ENCODE measurements at regions not wholly inside any gene's neighbourhood (a gene's known extent, or its start where the extent isn't known, plus 50 kb on each side); places are given as distances from the start of the nearest gene placed in this dataset.
"Not testable (repeated sequence)": the region's sequence is repeated elsewhere in the genome, so short reads cannot be mapped to it uniquely, and the experiment has no call there.

- DNase-seq (no peak), ATAC-seq (no peak)
- Mint-ChIP-seq H3K9me3 (peaks cover 5% of the 10 kb centered on the region), H3K27ac (no peak overlapping the region), H3K27me3 (peaks cover 5% of the 10 kb centered on the region), H3K4me1 (no peaks in the 10 kb centered on the region), H3K4me3 (no peak overlapping the region), H3K36me3 (ENCODE audit: low read depth) (no peaks in the 10 kb centered on the region)
Observed at GRCh38 chr5:88109818-88110217, 158.8 kb downstream of the TMEM161B start.

- Mint-ChIP-seq H3K36me3 (ENCODE audit: low read depth) (no peaks in the 10 kb centered on the region), H3K4me1 (no peaks in the 10 kb centered on the region), H3K27ac (no peak overlapping the region), H3K4me3 (no peak overlapping the region), H3K27me3 (peaks cover 4% of the 10 kb centered on the region), H3K9me3 (peaks cover 5% of the 10 kb centered on the region)
- no peak for DNase-seq
- ATAC-seq: no peak
Observed at GRCh38 chr5:88108490-88109279, 160.0 kb downstream of the TMEM161B start.

DNA sequence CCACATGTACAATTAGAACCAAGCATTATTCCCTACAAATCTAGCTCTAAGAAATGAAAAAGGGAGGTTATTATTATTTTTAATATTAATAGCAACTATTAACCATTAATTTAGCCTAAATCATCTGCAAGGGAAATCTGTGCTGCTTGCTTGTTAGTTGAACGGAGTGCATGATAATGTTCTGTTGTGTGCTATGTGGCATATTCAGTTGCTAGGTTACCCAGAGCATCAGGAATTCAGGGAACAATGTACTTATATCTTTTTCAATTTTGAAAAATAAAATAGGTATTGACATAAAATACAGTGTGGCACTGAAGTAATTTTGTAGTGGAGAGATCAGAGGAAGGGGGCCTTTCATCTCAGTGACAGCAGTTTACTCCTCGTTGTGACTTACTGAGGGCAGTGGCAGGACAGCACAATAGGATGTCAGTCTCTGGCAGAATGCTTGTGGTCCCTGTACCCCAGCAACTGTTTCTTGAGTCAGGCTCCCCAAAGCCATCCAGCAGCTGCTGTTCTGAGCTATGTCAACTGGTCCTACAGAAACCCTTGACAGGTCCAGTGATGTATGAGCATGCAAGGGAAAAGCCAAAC is 173.6 kb downstream of the TMEM161B start:
- H3K36me3 Mint-ChIP-seq (ENCODE audit: low read depth): no peaks in the 10 kb centered on the region
- peaks cover 5% of the 10 kb centered on the region for H3K27me3 Mint-ChIP-seq
- H3K9me3 Mint-ChIP-seq: no peaks in the 10 kb centered on the region
- no peak overlapping the region for H3K4me3 Mint-ChIP-seq
- DNase-seq (no peak), ATAC-seq (no peak)
- H3K4me1 Mint-ChIP-seq: no peaks in the 10 kb centered on the region
- H3K27ac Mint-ChIP-seq: no peak overlapping the region

- no peak for ATAC-seq
- Mint-ChIP-seq H3K27ac (no peak overlapping the region), H3K9me3 (no peaks in the 10 kb centered on the region), H3K36me3 (ENCODE audit: low read depth) (no peaks in the 10 kb centered on the region), H3K27me3 (peaks cover 6% of the 10 kb centered on the region), H3K4me1 (no peaks in the 10 kb centered on the region), H3K4me3 (no peak overlapping the region)
- DNase-seq: no peak
Observed at GRCh38 chr5:88094403-88094802, 174.2 kb downstream of the TMEM161B start.

GRCh38 chr5:88093765-88094164 is 174.9 kb downstream of the TMEM161B start:
- Mint-ChIP-seq H3K27me3 (peaks cover 9% of the 10 kb centered on the region), H3K4me1 (no peaks in the 10 kb centered on the region), H3K36me3 (ENCODE audit: low read depth) (no peaks in the 10 kb centered on the region), H3K4me3 (no peak overlapping the region), H3K9me3 (no peaks in the 10 kb centered on the region), H3K27ac (no peak overlapping the region)
- no peak for DNase-seq
- ATAC-seq: no peak

GRCh38 chr5:88092958-88093605 is 175.6 kb downstream of the TMEM161B start:
- H3K4me1 Mint-ChIP-seq: no peaks in the 10 kb centered on the region
- no peak for ATAC-seq
- H3K36me3 Mint-ChIP-seq (ENCODE audit: low read depth): no peaks in the 10 kb centered on the region
- H3K27me3 Mint-ChIP-seq: peaks cover 9% of the 10 kb centered on the region
- DNase-seq: no peak
- H3K4me3 Mint-ChIP-seq: no peak overlapping the region
- no peaks in the 10 kb centered on the region for H3K9me3 Mint-ChIP-seq
- no peak overlapping the region for H3K27ac Mint-ChIP-seq

- Mint-ChIP-seq H3K27ac (no peak overlapping the region), H3K4me3 (no peak overlapping the region), H3K27me3 (peaks cover 8% of the 10 kb centered on the region), H3K36me3 (ENCODE audit: low read depth) (no peaks in the 10 kb centered on the region), H3K9me3 (no peaks in the 10 kb centered on the region), H3K4me1 (no peaks in the 10 kb centered on the region)
- ATAC-seq: no peak
- DNase-seq: no peak
Observed at GRCh38 chr5:88092358-88092757, 176.3 kb downstream of the TMEM161B start.

DNA sequence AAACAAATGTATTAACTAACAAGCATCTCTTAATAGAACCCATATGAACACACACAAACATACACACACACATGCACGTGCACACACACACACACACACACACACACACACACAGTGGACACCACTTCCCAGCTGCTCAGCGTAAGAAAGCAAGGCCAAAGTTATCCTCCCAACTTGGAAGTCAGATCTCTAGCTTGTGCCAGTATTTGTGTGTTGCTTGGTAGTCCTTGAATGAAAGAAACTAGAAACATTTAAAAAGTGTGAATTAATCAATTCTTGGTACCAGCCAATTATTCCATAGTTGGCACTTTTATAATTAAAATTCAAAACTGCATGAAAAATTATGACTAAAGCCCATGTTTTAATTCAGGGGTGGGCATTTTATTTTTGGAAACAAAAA is 178.1 kb downstream of the TMEM161B start:
- ATAC-seq (no peak), DNase-seq (no peak)
- H3K4me3 Mint-ChIP-seq: no peak overlapping the region
- no peaks in the 10 kb centered on the region for H3K9me3 Mint-ChIP-seq
- H3K27me3 Mint-ChIP-seq: peaks cover 10% of the 10 kb centered on the region
- no peaks in the 10 kb centered on the region for H3K4me1 Mint-ChIP-seq
- no peak overlapping the region for H3K27ac Mint-ChIP-seq
- H3K36me3 Mint-ChIP-seq (ENCODE audit: low read depth): no peaks in the 10 kb centered on the region

GRCh38 chr5:88089719-88090390 is 178.8 kb downstream of the TMEM161B start:
- Mint-ChIP-seq H3K27ac (no peak overlapping the region), H3K4me1 (no peaks in the 10 kb centered on the region), H3K4me3 (no peak overlapping the region), H3K27me3 (peaks cover 10% of the 10 kb centered on the region), H3K36me3 (ENCODE audit: low read depth) (no peaks in the 10 kb centered on the region), H3K9me3 (no peaks in the 10 kb centered on the region)
- no peak for DNase-seq
- no peak for ATAC-seq

DNA sequence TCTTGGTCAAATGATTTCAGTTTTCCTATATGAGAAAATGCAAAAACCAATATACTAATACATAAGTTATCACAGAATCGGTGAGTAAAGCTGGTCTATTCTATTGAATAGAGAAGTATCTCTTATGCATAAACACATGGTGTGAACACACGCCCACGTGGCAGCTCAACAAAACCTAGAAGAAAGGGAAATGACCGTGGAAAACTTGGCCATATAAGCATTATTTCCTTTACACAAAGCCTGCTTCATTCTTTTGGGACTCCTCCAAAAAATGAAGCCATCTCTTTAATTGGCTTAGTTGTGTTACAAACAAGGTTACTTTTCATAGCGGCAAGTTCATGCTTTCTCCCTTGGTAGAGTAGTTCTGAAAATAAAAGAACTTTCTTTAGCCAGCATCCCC is 183.2 kb downstream of the TMEM161B start:
- no peak overlapping the region for H3K4me3 Mint-ChIP-seq
- no peak for ATAC-seq
- no peaks in the 10 kb centered on the region for H3K36me3 Mint-ChIP-seq (ENCODE audit: low read depth)

GRCh38 chr5:88081877-88082276 is 186.8 kb downstream of the TMEM161B start:
- no peaks in the 10 kb centered on the region for H3K36me3 Mint-ChIP-seq (ENCODE audit: low read depth)
- no peaks in the 10 kb centered on the region for H3K4me1 Mint-ChIP-seq
- H3K27ac Mint-ChIP-seq: no peak overlapping the region
- H3K9me3 Mint-ChIP-seq: peaks cover 8% of the 10 kb centered on the region
- DNase-seq (no peak), ATAC-seq (no peak)
- no peaks in the 10 kb centered on the region for H3K27me3 Mint-ChIP-seq
- no peak overlapping the region for H3K4me3 Mint-ChIP-seq

More for the DNA sequence above, 183.2 kb downstream of the TMEM161B start:
- DNase-seq: no peak
- H3K4me1 Mint-ChIP-seq: no peaks in the 10 kb centered on the region
- H3K27ac Mint-ChIP-seq: no peak overlapping the region
- peaks cover 6% of the 10 kb centered on the region for H3K27me3 Mint-ChIP-seq
- H3K9me3 Mint-ChIP-seq: no peaks in the 10 kb centered on the region

DNA sequence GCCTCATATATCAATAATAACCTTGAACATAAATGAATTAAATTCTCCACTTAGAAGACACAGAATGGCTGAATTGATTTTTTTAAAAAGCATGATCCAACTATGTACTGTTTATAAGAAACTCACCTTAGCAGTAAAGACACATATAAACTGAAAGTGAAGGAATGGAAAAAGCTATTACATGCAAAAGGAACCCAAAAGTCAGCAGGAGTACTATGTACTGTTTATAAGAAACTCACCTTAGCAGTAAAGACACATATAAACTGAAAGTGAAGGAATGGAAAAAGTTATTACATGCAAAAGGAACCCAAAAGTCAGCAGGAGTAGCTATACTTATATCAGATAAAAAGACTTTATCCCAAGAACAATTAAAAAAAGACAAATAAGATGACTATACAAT is 204.8 kb downstream of the TMEM161B start:
- H3K4me1 Mint-ChIP-seq: no peaks in the 10 kb centered on the region
- no peak overlapping the region for H3K4me3 Mint-ChIP-seq
- no peak overlapping the region for H3K27ac Mint-ChIP-seq
- H3K36me3 Mint-ChIP-seq (ENCODE audit: low read depth): peaks cover 2% of the 10 kb centered on the region
- DNase-seq (no peak), ATAC-seq (no peak)
- H3K27me3 Mint-ChIP-seq: peaks cover 2% of the 10 kb centered on the region
- H3K9me3 Mint-ChIP-seq: peaks cover 23% of the 10 kb centered on the region

DNA sequence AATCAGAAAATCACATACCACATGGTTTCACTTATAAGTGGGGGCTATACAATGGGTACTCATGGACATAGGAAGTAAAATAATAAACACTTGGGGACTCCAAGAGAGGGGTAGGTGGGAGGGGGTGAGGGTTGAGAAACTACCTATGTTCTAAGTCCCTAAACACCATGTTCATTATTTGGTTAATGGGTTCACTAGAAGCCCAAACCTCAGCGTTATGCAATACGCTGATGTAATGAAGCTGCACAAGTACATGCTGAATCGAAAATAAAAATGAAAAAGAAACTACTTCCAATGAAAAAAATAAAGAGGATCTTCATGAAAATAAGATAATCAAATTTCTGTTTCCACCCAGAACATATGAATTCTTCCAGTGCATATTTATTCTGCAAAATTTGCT is 208.5 kb downstream of the TMEM161B start:
- Mint-ChIP-seq H3K4me1 (no peaks in the 10 kb centered on the region), H3K9me3 (peaks cover 23% of the 10 kb centered on the region)

DNA sequence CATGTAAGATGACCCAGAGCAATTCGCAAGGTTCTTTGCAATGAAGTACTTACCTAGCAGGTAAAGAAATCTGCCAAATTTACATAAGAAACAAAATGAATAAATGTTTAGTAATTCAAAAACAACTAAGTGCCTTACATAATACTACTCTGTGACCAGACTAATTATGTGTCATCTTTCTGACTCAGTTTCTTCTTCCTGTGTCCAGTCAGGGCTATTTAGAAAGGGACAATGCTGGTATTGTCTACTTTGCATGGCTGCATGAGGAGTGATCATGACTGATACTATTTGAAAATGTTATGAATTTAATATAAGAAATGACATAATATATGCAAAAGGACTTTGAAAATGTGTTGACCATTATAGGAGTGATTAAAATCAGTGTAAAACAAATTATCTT is 210.0 kb downstream of the TMEM161B start:
- H3K27ac Mint-ChIP-seq: no peak overlapping the region
- H3K27me3 Mint-ChIP-seq: no peaks in the 10 kb centered on the region
- DNase-seq (no peak), ATAC-seq (no peak)
- H3K9me3 Mint-ChIP-seq: peaks cover 23% of the 10 kb centered on the region
- H3K4me3 Mint-ChIP-seq: no peak overlapping the region
- H3K4me1 Mint-ChIP-seq: no peaks in the 10 kb centered on the region
- H3K36me3 Mint-ChIP-seq (ENCODE audit: low read depth): peaks cover 2% of the 10 kb centered on the region

More for the DNA sequence above, 208.5 kb downstream of the TMEM161B start:
- Mint-ChIP-seq H3K27me3 (peaks cover 2% of the 10 kb centered on the region), H3K4me3 (no peak overlapping the region), H3K36me3 (ENCODE audit: low read depth) (peaks cover 2% of the 10 kb centered on the region), H3K27ac (no peak overlapping the region)
- DNase-seq (no peak), ATAC-seq (no peak)

GRCh38 chr5:88052468-88052867 is 216.2 kb downstream of the TMEM161B start:
- H3K27me3 Mint-ChIP-seq; H3K4me3 Mint-ChIP-seq; H3K4me1 Mint-ChIP-seq; ATAC-seq; DNase-seq; H3K27ac Mint-ChIP-seq; H3K36me3 Mint-ChIP-seq (ENCODE audit: low read depth); H3K9me3 Mint-ChIP-seq: not testable (repeated sequence)
